ENCODE measurements at regions not wholly inside any gene's neighbourhood (a gene's known extent, or its start where the extent isn't known, plus 50 kb on each side); places are given as distances from the start of the nearest gene placed in this dataset.
"Not testable (repeated sequence)": the region's sequence is repeated elsewhere in the genome, so short reads cannot be mapped to it uniquely, and the experiment has no call there.

GRCh38 chrX:13952581-13952980 lies 77.1 kb downstream of the GEMIN8 start:
- Histone ChIP-seq H3K4me1 (ENCODE audit: control insufficient read depth in 4 of 4, insufficient read depth in 4 of 4, low read length in 3 of 4) (no peaks in the 10 kb centered on the region), H3K9ac (ENCODE audit: low read depth in 1 of 2, low read length in 2 of 2) (no peak overlapping the region), H3K4me3 (ENCODE audit: low read depth in 1 of 3, low read length in 3 of 3) (no peak overlapping the region), H3K36me3 (ENCODE audit: control insufficient read depth in 4 of 4, insufficient read depth in 3 of 4, low read depth in 1 of 4, low read length in 3 of 4) (no peaks in the 10 kb centered on the region), H3K27ac (ENCODE audit: low read depth in 1 of 2, low read length in 2 of 2) (no peak overlapping the region), H3K9me3 (ENCODE audit: control insufficient read depth in 4 of 4, low read length in 3 of 4) (peaks cover 0 to 2% (median 0%) of the 10 kb centered on the region in 4 donors), H3K27me3 (ENCODE audit: control insufficient read depth in 4 of 4, insufficient read depth in 4 of 4, low read length in 3 of 4) (no peaks in the 10 kb centered on the region)
- TF ChIP-seq RAD21 (IDR thresholded peaks at IDR 0.05) = no peak
- TF ChIP-seq GABPA (IDR thresholded peaks at IDR 0.05 in 1 of 2, conservative IDR thresholded peaks at IDR 0.05 in 1 of 2) = no peak
- TF ChIP-seq REST (IDR thresholded peaks at IDR 0.05) = no peak
- no peak for TF ChIP-seq RXRA (IDR thresholded peaks at IDR 0.05)
- DNase-seq (ENCODE audit: low spot score) = no peak
- 75% methylated on average over 5 of the region's 5 CpGs for WGBS

GRCh38 chrX:13946223-13946622 lies 83.5 kb downstream of the GEMIN8 start:
- DNase-seq (ENCODE audit: low spot score); H3K4me1 ChIP-seq (ENCODE audit: control insufficient read depth in 4 of 4, insufficient read depth in 4 of 4, low read length in 3 of 4); H3K4me3 ChIP-seq (ENCODE audit: low read depth in 1 of 3, low read length in 3 of 3); H3K27me3 ChIP-seq (ENCODE audit: control insufficient read depth in 4 of 4, insufficient read depth in 4 of 4, low read length in 3 of 4); H3K9ac ChIP-seq (ENCODE audit: low read depth in 1 of 2, low read length in 2 of 2); H3K27ac ChIP-seq (ENCODE audit: low read depth in 1 of 2, low read length in 2 of 2); H3K9me3 ChIP-seq (ENCODE audit: control insufficient read depth in 4 of 4, low read length in 3 of 4); H3K36me3 ChIP-seq (ENCODE audit: control insufficient read depth in 4 of 4, insufficient read depth in 3 of 4, low read depth in 1 of 4, low read length in 3 of 4): not testable (repeated sequence)
- WGBS = 72% methylated on average over 6 of the region's 6 CpGs

GRCh38 chrX:13945787-13946186 lies 83.9 kb downstream of the GEMIN8 start:
- not testable (repeated sequence) for H3K4me3 ChIP-seq (ENCODE audit: low read depth in 1 of 3, low read length in 3 of 3); H3K9me3 ChIP-seq (ENCODE audit: control insufficient read depth in 4 of 4, low read length in 3 of 4); H3K4me1 ChIP-seq (ENCODE audit: control insufficient read depth in 4 of 4, insufficient read depth in 4 of 4, low read length in 3 of 4); H3K36me3 ChIP-seq (ENCODE audit: control insufficient read depth in 4 of 4, insufficient read depth in 3 of 4, low read depth in 1 of 4, low read length in 3 of 4); DNase-seq (ENCODE audit: low spot score); H3K27ac ChIP-seq (ENCODE audit: low read depth in 1 of 2, low read length in 2 of 2); H3K9ac ChIP-seq (ENCODE audit: low read depth in 1 of 2, low read length in 2 of 2); H3K27me3 ChIP-seq (ENCODE audit: control insufficient read depth in 4 of 4, insufficient read depth in 4 of 4, low read length in 3 of 4)
- 90% methylated on average over 1 of the region's 3 CpGs for WGBS

- Histone ChIP-seq H3K4me1 (ENCODE audit: control insufficient read depth in 4 of 4, insufficient read depth in 4 of 4, low read length in 3 of 4) (peaks cover 0 to 14% (median 7%) of the 10 kb centered on the region in 4 donors), H3K27ac (ENCODE audit: low read depth in 1 of 2, low read length in 2 of 2) (no peak overlapping the region), H3K4me3 (ENCODE audit: low read depth in 1 of 3, low read length in 3 of 3) (no peak overlapping the region), H3K27me3 (ENCODE audit: control insufficient read depth in 4 of 4, insufficient read depth in 4 of 4, low read length in 3 of 4) (peaks cover 0 to 13% (median 3%) of the 10 kb centered on the region in 4 donors), H3K9ac (ENCODE audit: low read depth in 1 of 2, low read length in 2 of 2) (no peak overlapping the region), H3K36me3 (ENCODE audit: control insufficient read depth in 4 of 4, insufficient read depth in 3 of 4, low read depth in 1 of 4, low read length in 3 of 4) (no peaks in the 10 kb centered on the region), H3K9me3 (ENCODE audit: control insufficient read depth in 4 of 4, low read length in 3 of 4) (peaks cover 0 to 2% (median 0%) of the 10 kb centered on the region in 4 donors)
- no peak for DNase-seq (ENCODE audit: low spot score)
- WGBS = 80% methylated on average over 2 of the region's 2 CpGs
- TF ChIP-seq SP1 (IDR thresholded peaks at IDR 0.05) = no peak
- TF ChIP-seq YY1 (IDR thresholded peaks at IDR 0.05) = no peak
- no peak for TF ChIP-seq ZBTB33 (IDR thresholded peaks at IDR 0.05)
- TF ChIP-seq HNF4A (conservative IDR thresholded peaks at IDR 0.05) = no peak
- TF ChIP-seq EGR1 (IDR thresholded peaks at IDR 0.05; ENCODE audit: low read depth in 2 of 2) = no peak
- no peak for TF ChIP-seq FOXA2 (IDR thresholded peaks at IDR 0.05)
- no peak for TF ChIP-seq GABPA (IDR thresholded peaks at IDR 0.05 in 1 of 2, conservative IDR thresholded peaks at IDR 0.05 in 1 of 2)
- no peak for TF ChIP-seq HNF4G (IDR thresholded peaks at IDR 0.05)
- no peak for TF ChIP-seq NR2F2 (IDR thresholded peaks at IDR 0.05)
- TF ChIP-seq ATF3 (IDR thresholded peaks at IDR 0.05) = no peak
- TF ChIP-seq RXRA (IDR thresholded peaks at IDR 0.05) = no peak
- no peak for TF ChIP-seq RAD21 (IDR thresholded peaks at IDR 0.05)
- no peak for TF ChIP-seq JUND (IDR thresholded peaks at IDR 0.05)
- TF ChIP-seq FOXA1 (IDR thresholded peaks at IDR 0.05) = no peak
- TF ChIP-seq CTCF (IDR thresholded peaks at IDR 0.05; ENCODE audit: low read depth, low read length, missing input control) = no peak
- TF ChIP-seq MAX (IDR thresholded peaks at IDR 0.05) = no peak
Measured at GRCh38 chrX:13940671-13941070, 89.0 kb downstream of the GEMIN8 start.

Data from liver (tissue), 8 donors.